DOHH2 (cell line): ENCODE measurements at regions not wholly inside any gene's neighbourhood (a gene's known extent, or its start where the extent isn't known, plus 50 kb on each side); places are given as distances from the start of the nearest gene placed in this dataset.

Experiments
- EZH2phosphoT487 ChIP-seq: fragments of 200-600 bp; sonication (generic); IDR thresholded peaks from 2 replicates; pipeline ENCODE4 v1.6.1; 2017; ENCODE audit warnings: borderline replicate concordance, mild to moderate bottlenecking, antibody characterized with exemption, low read length, moderate library complexity, mixed read lengths
- TF ChIP-seq, protein P1 (sequence below): fragments of 200-600 bp; sonication (generic); IDR thresholded peaks from one replicate; pipeline ENCODE4 v1.5.1; 2014; ENCODE audit warnings: antibody characterized with exemption, mild to moderate bottlenecking, low read depth, low read length; ENCODE audit not compliant: poor library complexity, severe bottlenecking

DNA sequence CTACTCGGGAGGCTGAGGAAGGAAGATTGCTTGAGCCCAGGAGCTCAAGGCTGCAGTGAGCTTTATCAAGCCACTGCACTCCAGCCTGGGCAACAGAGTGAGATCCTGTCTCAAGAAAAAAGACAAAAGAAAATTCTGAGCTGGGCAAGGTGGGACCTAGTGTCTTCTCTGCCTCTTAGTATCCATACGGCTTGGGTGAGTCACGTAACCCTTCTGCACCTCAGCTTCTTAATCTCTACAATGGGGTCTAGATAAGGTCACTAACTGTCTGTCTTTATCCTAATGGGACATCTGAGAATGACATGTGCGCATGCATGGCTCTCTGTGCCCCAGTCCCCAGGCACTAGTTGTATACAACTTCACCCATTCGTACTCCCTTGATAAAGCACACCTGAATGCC, 53.4 kb upstream of the TLK1 start:
- TF ChIP-seq, protein P1, sequence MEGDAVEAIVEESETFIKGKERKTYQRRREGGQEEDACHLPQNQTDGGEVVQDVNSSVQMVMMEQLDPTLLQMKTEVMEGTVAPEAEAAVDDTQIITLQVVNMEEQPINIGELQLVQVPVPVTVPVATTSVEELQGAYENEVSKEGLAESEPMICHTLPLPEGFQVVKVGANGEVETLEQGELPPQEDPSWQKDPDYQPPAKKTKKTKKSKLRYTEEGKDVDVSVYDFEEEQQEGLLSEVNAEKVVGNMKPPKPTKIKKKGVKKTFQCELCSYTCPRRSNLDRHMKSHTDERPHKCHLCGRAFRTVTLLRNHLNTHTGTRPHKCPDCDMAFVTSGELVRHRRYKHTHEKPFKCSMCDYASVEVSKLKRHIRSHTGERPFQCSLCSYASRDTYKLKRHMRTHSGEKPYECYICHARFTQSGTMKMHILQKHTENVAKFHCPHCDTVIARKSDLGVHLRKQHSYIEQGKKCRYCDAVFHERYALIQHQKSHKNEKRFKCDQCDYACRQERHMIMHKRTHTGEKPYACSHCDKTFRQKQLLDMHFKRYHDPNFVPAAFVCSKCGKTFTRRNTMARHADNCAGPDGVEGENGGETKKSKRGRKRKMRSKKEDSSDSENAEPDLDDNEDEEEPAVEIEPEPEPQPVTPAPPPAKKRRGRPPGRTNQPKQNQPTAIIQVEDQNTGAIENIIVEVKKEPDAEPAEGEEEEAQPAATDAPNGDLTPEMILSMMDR, result no peak
- TF ChIP-seq EZH2phosphoT487, result no peak
